NCI-H510A (cell line): ENCODE measurements at regions not wholly inside any gene's neighbourhood (a gene's known extent, or its start where the extent isn't known, plus 50 kb on each side); places are given as distances from the start of the nearest gene placed in this dataset.

Source experiments
- DNase-seq: peaks from one replicate; lab custom pipeline; 2025; lab: John Stamatoyannopoulos, UW

DNA sequence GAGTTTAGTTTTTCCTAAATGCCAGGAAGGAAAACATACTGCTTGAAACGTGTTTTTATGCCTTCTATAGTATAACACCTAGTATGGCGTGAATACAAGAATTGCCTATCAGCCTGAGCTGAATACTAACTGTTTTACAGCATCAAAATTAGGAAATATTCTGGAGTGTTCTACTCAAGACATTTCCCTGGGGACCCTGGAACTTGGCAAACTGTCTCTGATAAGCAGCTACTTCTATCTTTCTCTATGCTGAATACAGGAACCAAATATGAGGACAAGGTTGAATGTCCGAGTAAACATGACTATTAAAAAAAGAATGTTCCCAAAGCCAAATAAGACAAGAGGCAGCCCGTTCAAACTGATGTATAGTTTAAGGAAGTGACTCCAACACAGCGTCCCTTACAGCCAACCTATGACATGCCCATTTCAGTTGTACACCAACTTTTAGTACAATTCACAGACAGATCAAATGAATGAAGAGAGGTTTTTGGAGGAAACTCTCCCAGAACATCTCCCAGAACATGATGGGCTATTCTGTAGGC is 951.3 kb upstream of the ACVR2A start:
- DNase-seq: no peak

DNA sequence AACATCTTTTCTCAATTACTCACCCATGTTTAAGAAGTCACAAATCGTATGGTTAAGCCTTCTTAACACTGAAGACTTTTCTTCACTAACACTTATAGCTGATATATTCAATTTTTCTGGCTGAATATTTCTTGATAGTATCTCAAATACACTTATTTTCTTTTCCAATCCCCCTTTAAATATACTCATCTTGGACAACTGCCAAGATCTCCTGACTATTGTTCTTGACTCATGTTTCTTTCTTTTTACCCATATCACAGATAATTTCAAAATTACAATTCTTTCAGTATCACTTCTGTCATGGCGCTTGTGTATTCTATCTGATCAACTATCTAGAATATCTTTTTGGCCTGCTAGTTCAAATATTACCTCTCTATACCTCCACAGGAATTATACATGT is 954.3 kb upstream of the ACVR2A start:
- no peak for DNase-seq

DNA sequence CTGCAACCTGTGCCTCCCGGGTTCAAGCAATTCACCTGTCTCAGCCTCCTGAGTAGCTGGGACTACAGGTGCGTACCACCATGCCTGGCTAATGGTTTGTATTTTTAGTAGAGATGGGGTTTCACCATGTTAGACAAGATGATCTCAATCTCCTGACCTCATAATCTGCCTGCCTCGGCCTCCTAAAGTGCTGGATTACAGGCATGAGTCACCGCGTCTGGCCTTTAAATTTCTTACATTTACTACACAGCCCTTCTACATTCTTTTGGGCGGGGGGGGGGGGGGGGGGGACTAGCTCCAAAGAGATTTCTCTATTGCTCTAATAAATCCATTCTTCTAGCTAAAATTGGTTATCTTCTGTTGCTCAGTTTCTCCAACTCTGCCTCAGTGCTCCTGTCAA is 964.9 kb upstream of the ACVR2A start:
- DNase-seq: no peak

DNA sequence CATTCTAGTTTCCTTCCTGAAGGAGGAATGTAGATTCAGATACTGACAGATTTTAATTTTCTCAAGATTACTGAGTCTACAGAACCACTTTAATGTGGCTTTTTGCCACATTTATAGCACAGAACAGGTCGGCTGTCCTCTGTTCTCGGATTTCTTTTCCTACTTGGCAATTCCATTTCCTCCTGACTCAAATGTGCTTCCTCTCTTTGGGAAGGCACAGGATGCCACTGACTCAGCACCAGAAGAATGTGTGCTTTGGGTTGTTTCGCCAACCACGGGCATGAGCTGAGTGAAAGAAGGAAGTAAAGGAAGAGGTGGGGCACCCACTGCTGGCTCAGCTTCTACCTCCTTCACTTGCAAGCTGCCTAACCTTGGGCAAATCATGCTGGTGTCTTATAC is 970.6 kb upstream of the ACVR2A start:
- no peak for DNase-seq

DNA sequence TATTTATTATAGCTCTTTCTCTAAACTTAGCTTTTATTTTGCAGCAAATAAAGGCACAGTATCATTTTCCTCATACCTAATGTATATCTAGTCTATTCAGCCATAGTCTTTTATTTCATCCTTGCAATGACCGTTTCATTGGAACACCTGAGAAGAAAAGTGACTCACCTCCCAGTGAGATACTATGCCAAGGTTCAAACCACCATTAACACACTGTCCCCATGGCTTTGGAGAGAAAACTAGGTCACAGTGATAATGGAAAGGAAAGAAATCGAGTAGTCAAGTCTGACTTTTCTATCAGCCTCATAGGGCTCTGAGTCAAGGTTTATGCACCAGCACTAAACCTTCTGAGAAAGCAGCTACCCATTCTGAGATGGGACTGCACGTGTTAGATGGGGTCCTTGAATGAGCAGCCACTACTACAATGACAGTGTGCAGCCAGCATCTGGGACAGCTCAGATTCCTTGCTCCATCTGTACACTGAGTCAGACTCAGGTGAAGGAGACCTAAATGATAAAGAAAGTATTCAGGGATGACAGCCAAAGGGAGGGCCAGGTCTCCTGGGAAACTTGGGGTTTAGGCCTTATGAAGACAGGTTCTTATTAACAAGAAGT is 971.1 kb upstream of the ACVR2A start:
- DNase-seq: no peak

DNA sequence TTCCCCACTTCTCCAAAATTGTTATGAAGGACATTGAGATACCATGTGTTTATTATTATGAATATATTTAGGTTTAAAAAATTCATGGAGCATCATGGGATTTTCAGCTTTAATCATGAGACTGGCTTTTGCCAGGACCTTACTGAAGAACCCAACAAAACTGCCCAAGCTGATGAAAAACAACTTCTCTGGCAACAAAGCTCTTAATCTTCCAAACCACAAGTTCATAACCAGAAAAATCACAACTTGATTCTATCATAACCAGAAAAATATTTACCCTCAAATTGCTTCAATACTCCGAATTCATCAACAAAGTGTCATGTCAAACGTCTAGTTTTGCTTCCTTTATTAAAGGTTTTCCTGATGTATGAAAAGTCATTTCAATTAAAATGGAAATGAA is 971.8 kb upstream of the ACVR2A start:
- no peak for DNase-seq

DNA sequence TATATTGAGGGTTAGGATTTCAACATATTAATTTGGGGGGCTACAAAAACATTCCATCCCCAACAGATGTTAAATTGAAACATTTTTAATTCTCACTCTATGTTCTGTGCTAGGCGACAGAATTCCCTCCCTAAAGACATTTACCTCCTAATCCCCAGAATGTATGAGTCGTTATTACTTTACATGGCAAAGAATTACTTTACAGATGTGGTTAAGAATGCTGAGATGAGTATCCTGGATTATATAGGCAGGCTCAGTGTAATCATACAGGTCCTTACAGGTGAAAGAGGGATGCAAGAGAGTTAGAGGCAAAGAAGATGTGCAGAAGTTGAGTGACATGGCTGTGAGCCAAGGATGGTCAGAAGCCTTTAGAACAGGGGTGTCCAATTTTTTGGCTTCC is 974.1 kb upstream of the ACVR2A start:
- no peak for DNase-seq

DNA sequence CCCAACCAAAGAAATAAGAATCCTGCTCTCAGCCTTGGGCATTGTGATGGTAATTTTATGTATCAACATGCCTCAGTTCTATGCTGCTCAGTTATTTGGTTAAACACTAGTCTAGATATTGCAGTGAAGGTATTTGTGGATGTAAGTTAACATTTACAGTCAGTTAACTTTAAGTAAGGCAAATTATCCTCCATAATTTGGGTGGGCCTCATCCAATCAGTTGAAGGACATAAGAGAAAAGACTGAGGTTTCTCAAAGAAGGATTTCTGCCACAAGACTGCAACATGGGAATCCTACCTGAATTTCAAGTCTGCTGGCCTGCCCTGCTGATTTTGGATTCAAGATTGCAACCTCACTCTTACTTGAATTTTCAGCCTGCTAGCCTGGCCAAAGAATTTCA is 975.5 kb upstream of the ACVR2A start:
- no peak for DNase-seq

DNA sequence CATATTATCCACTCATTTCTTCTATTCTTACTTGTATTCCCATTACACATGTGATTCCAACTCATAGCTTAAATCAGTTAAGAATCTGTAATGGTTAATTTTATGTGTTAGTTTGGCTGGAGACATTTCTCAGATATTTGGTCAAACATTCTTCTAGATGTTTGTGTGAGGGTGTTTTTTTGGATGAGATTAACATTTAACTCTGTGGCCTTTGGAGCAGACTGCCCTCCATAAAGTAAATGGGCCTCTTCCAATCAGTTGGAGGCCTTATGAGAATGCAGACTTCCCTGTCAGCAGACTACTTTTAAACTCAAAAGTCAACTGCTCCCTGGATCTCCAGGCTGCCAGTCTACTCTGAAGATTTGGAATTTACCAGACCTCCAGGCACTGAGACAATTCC is 976.8 kb upstream of the ACVR2A start:
- no peak for DNase-seq

DNA sequence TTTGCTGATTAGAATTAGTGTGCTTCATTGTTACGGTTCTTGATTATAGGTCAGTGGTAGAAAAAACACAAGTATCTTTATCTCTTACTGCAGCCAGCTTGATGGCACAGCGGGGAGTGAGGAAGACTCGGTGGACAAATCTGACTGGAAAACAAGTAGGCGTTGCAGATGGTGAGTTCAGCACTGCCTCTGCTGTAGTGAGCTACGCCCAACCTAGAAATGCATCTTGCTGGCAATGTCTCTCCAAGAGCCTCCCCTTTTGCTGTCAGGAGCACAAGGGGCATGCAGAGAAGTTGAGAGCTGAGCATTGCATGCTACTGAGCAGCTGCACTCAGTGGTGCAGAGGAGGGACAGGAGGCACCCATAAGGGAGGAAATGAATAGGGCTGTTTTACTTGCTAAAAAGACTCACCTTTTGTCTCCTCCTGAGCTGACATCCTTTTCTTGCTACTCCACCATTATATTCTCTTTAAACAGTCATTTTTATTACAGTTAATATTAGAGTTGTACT is 977.3 kb upstream of the ACVR2A start:
- no peak for DNase-seq

DNA sequence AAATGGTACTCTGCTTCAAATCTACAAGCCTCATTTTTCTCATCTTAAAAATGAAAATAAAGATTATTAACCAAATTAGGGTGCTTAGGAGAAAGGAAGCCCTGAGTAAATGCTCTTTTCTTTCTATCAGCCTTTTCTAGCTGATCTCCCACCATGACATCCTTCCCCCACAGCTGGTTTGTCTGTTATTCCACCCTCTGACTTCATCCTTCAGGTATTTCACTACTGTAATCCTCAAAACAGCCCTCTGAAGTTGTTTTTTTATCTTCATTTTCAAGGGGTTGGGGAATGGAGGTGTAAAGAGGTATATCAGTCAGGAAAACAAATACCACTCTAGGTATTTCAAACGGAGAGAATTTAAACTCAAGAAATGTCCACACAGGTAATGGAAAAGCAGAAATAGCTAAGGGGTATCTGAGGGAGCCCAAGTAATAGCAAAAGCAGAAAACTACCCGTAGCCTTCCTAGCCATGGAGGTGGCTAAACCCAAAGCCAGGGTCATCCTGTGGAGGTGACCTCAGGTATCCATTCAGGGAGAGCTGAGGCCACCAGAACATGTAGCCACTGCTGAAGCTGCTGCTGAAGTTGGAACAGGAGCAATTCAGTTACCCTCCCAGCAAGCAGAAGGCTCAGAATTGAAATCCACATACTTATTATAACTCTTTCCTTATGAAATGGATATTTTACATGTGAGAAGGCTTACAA is 990.9 kb upstream of the ACVR2A start:
- DNase-seq: no peak

DNA sequence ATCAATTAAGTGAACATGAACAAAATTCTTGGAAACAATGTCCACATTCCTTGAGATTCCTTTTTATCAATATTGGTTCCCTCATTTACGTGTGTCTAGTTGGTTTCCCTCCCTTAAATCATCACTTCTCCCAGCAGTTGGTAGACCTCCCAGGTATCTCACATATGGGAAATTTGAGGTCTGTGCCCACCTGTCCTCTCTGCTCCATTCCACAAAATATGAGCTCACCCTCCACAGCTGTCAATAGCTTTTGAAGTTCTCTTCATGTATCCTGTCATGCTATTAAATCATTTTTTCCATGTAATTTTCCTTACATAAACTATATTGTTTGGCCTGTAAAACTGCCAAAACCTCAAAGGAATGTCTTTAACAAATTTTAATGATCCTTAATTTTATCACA is 992.2 kb upstream of the ACVR2A start:
- DNase-seq: no peak

DNA sequence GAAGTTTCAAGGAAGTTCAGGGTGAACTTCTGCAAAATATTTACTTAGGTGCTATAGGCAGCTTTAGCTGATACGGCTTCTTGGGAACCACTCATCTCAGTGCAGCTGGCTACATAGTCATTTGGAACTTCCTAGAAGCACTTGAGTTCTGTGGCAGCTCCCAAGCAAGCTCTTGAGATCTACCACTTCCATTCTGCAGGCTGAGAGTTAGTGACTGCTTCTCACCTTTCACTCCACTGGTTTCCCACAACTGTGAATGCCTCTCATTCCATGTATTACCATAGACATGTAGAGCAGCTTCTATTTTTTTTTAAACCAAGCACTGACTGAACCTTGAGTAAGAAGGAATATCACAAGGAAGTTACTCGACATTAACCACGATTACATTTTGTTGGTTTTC is 994.1 kb upstream of the ACVR2A start:
- peak; percentile 1 for DNase-seq

DNA sequence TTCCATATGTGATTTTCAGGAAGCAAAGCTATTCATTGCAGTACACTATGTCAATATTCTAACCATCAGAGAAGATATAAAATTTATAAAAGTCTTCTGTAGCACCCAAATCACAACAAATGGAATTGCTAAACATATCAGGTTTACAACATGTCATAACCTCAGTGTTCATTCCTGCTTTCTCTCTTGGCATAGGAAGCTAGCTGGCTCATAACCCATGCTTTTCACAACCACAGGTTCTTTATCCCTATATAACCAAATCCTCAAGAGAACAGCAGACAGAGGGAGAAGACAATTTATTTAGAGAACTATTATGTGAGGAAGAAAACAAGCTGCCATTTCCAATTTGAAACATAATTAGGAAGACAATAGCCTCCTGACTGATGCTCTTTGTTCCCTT is 997.0 kb upstream of the ACVR2A start:
- no peak for DNase-seq

DNA sequence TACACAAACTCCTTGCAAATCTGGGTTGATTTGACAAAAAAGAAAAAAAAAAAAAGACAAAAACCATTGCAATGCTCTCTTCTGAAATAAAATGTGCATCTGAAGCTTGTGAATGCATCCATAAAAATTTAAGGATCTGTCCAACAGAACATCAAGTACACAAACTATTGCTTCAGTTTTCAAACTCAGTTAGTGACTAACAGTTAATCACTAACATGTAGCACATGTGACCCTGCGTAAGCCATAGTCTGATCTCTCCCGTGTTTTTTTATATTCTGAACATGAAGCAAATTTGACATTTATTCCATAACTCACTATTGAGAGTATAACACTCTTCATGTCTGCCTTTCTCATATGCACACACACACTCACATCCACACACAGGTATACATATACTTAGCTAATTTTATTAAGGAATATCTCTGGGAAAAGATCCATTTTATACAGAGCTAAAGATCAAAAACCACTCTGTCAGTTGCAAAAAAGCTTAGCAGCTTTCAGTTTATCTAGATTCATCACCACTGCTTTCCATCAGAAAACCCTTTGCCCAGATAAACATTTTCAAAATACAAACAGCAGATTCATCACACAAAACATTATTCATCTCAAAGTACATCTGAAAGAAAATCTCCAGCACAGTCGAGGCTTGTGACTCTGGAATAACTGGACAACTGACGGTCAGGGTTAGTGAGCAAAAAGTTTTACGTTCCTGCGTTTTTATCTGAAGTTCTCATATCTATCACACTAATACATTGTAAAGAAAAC is 1000.4 kb upstream of the ACVR2A start:
- no peak for DNase-seq

DNA sequence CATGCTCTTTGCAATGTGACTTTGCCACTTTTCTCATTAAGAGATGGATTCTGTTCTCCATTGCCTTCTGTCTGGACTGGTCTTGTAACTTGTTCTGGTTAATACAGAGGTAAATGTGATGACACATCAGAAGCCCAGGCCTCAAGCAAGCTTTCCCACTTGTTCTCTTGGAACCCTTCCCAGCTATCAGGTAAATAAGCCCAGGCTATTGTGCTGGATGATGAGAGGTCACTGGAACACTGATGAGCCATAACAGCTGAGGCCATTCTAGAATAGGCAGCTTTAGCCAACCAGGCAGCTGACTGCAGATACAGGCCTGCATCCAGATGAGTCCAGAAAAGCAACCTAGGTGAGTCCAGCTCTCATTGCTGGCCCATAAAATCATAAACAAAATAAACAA is 1007.0 kb upstream of the ACVR2A start:
- peak; percentile 1 for DNase-seq

DNA sequence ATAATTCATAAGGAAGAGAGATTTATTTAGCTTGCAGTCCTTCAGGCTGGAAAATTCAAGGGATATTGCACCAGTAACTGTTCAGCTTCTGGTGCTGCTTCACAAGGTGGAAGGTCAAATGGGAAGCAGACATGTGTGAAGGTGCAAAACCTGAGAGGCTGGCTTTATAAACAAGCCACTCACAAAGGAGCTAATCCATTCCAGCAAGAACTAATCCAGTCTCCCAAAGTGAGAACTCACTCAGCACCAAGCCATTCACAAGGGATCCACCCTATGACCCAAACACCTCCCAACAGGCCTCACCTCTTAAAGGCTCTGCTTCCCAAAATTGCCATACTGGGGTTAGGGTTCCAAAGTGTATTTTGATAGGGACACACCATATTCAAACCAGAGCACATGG is 1018.4 kb upstream of the ACVR2A start:
- no peak for DNase-seq

DNA sequence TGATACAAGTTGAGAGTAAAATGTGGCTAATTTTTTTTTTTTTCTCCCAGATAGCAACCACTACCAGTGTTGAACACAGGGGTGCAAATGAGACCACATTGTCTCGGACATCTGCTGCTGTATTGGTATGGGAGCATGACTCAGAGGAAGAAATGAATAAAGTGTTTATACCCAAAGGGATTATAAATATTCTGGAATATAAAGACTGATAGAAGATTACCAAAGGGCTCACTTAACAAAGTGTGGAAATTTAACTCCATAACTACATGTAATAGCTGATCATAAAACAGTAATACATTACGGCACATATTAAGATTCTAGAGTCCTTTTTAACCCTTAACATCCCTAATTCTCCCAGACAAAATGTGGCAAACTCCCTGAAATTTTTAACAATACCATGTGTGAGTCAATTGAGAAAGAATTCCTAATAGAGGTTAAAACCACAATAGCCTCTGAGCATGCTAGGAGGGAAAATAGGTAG is 1023.0 kb upstream of the ACVR2A start:
- DNase-seq: no peak

DNA sequence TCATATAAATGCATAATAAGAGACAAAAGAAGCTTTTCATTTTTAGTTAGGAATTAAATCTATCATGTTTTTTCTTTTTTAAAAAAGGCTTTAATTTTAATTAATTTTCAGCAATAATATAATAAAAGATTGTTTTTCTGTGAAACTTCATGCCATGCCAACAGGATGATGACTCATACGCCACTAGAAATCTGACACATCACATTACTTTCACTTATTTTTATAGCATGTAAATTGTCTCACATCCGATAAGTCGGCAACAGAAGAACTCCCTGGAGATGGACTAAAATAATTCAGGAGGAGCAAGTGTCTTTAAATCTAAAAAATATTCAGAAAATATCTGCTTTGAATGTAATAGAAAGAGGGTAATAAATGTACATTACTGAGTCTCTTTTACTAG is 1024.2 kb upstream of the ACVR2A start:
- DNase-seq: no peak

DNA sequence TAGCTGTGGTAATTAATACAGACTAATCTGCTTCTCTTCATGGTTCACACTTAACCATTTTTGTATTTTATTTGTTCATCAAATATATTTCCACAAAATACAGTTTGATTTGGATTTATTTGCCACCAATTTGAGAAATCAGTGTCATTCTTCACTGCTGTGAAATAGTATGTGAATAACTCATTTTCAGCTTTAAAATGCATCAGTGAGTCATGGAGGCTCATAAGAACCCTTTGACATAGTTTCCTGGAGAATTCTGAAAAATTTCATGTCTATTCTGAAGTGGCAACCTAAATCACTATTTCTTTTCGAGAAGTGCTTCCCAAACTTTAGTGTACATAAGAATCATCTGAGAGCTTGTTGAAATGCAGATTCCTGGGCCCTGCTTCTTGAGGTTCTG is 1026.7 kb upstream of the ACVR2A start:
- DNase-seq: no peak

DNA sequence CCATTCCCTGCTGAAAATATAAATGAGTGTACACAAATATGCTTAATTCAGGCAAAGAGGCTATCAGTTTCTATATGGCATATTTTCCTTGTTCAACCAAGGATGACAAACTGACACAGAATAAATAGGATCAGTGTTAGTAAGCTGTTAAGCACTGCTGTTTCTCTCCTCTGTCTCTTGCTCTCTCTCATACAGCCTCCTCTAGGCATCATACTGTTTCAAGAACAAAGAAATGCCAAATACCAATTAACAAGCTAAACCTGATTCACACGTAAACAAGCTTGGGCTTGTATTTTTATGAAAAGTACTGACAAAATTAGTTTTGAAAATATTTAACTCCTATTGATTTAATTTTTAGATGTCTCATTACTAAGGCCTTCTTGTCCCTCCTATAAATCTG is 1027.2 kb upstream of the ACVR2A start:
- no peak for DNase-seq

DNA sequence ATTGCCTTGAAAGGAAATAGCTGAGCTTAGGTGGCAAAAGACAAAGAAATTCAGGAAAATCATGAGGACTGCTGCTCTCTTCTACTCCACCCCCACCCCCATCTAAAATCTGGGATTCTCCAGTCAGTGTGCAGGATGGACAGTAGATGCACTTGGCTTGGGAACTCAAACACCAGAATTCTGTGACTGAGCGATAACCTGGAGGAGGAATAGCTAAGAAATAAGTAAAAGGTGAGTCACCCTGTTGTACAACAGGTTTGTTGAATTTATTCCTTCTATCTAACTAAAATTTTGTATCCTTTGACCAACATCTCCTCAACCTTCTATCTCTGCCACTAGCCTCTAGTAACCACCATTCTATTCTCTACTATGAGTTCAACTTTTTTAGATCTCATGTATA is 1029.9 kb upstream of the ACVR2A start:
- DNase-seq: no peak
